ENCODE measurements at regions not wholly inside any gene's neighbourhood (a gene's known extent, or its start where the extent isn't known, plus 50 kb on each side); places are given as distances from the start of the nearest gene placed in this dataset.

DNA sequence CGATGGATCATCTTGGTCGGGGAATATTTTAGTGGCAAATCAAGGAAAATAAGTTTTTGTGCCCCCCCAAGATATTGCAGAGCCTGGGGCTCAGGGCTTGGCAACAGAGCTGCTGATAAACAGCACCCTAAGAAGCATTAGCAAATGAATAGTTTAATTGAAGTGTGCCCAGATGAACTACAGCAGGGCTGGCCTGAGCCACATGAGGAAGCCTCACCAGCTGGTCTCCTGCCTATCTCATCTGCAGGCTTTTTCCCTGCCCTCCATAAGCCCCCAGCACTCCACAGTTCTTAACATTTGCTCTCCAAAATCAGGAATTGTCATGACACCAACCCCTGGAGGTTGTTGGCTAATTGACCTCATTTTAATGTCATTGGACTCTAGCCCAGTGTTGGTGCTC, 480.2 kb downstream of the HS3ST3B1 start:
- Histone ChIP-seq H3K79me2 (ENCODE audit: insufficient read depth, low read length) (no peaks in the 10 kb centered on the region), H3K9me3 (ENCODE audit: low read depth, low read length) (no peaks in the 10 kb centered on the region), H4K20me1 (ENCODE audit: insufficient read depth, low read length) (no peaks in the 10 kb centered on the region), H3K4me3 (ENCODE audit: insufficient read depth, low read length) (no peak overlapping the region), H3K4me1 (ENCODE audit: insufficient read depth, low read length) (peaks cover 17% of the 10 kb centered on the region), H3K36me3 (ENCODE audit: insufficient read depth, low read length) (no peaks in the 10 kb centered on the region), H3K27ac (ENCODE audit: low read depth, low read length) (no peak overlapping the region), H3K4me2 (ENCODE audit: insufficient read depth, low read length) (no peak overlapping the region), H3K27me3 (ENCODE audit: insufficient read depth, low read length) (no peaks in the 10 kb centered on the region), H2AFZ (ENCODE audit: low read length) (no peak overlapping the region)
- no peak for DNase-seq (ENCODE audit: insufficient read length, low spot score, missing footprints)
- TF ChIP-seq, protein P1, sequence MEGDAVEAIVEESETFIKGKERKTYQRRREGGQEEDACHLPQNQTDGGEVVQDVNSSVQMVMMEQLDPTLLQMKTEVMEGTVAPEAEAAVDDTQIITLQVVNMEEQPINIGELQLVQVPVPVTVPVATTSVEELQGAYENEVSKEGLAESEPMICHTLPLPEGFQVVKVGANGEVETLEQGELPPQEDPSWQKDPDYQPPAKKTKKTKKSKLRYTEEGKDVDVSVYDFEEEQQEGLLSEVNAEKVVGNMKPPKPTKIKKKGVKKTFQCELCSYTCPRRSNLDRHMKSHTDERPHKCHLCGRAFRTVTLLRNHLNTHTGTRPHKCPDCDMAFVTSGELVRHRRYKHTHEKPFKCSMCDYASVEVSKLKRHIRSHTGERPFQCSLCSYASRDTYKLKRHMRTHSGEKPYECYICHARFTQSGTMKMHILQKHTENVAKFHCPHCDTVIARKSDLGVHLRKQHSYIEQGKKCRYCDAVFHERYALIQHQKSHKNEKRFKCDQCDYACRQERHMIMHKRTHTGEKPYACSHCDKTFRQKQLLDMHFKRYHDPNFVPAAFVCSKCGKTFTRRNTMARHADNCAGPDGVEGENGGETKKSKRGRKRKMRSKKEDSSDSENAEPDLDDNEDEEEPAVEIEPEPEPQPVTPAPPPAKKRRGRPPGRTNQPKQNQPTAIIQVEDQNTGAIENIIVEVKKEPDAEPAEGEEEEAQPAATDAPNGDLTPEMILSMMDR (IDR thresholded peaks at IDR 0.05; ENCODE audit: extremely low read depth, low read depth, low read length), result no peak

DNA sequence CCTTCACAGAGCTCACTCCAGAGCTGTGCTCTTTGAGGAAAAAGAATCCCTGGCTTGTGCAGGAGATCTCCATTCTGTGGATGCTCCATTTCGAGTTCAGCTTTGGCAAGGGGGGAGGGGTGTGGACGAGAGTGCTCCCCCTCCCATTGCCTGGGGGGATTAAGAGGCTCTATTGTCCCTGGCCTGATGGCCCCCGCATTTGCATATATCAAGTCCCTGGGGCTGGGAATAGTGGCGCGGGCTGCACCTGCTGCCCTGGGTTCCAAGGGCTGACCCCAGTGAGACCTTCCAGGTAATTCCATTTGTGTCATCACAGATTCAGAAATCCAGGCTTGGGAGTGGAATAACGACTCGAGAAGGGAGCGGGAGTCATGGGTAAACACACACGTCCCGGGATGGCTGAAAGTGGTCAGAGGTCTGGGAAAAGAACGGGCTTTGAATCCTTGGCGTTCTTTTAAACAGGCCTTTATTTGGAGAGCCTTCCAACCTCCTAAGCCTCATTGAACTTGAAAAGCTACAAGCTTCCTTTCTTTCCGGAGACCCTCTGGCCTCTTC, 479.3 kb downstream of the HS3ST3B1 start:
- H3K79me2 ChIP-seq (ENCODE audit: insufficient read depth, low read length), result no peaks in the 10 kb centered on the region
- H4K20me1 ChIP-seq (ENCODE audit: insufficient read depth, low read length), result no peaks in the 10 kb centered on the region
- H3K36me3 ChIP-seq (ENCODE audit: insufficient read depth, low read length), result no peaks in the 10 kb centered on the region
- no peak overlapping the region for H2AFZ ChIP-seq (ENCODE audit: low read length)
- peaks cover 27% of the 10 kb centered on the region for H3K4me1 ChIP-seq (ENCODE audit: insufficient read depth, low read length)
- no peak for DNase-seq (ENCODE audit: insufficient read length, low spot score, missing footprints)
- no peaks in the 10 kb centered on the region for H3K9me3 ChIP-seq (ENCODE audit: low read depth, low read length)
- TF ChIP-seq, protein P1 (IDR thresholded peaks at IDR 0.05; ENCODE audit: extremely low read depth, low read depth, low read length), result no peak
- H3K4me2 ChIP-seq (ENCODE audit: insufficient read depth, low read length), result no peak overlapping the region
- no peak overlapping the region for H3K27ac ChIP-seq (ENCODE audit: low read depth, low read length)
- H3K27me3 ChIP-seq (ENCODE audit: insufficient read depth, low read length), result no peaks in the 10 kb centered on the region
- H3K4me3 ChIP-seq (ENCODE audit: insufficient read depth, low read length), result no peak overlapping the region

DNA sequence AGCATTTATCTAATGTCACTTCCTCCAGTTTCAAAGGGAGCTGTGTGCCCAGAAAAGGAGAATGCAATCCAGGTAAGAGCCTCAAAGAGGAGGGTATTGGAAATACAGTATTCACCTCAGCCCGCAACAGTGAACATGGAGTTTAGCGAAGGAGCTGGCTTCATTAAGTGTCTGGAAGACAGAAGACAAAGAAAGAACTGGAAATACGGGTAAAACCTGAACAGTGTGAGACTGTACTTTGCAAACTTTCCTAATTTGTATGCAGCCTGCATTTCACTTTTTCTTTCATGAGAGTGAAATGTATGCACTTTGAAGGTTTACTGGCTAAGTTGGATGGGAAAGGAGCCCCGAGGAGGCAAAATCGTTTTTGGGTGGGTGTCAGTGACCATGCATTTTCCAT, 478.4 kb downstream of the HS3ST3B1 start:
- no peak overlapping the region for H3K4me2 ChIP-seq (ENCODE audit: insufficient read depth, low read length)
- H3K79me2 ChIP-seq (ENCODE audit: insufficient read depth, low read length), result no peaks in the 10 kb centered on the region
- H2AFZ ChIP-seq (ENCODE audit: low read length), result no peak overlapping the region
- TF ChIP-seq, protein P1 (IDR thresholded peaks at IDR 0.05; ENCODE audit: extremely low read depth, low read depth, low read length), result no peak
- H3K9me3 ChIP-seq (ENCODE audit: low read depth, low read length), result no peaks in the 10 kb centered on the region
- H3K4me3 ChIP-seq (ENCODE audit: insufficient read depth, low read length), result no peak overlapping the region
- DNase-seq (ENCODE audit: insufficient read length, low spot score, missing footprints), result no peak
- H3K27me3 ChIP-seq (ENCODE audit: insufficient read depth, low read length), result no peaks in the 10 kb centered on the region
- H3K4me1 ChIP-seq (ENCODE audit: insufficient read depth, low read length), result peaks cover 28% of the 10 kb centered on the region
- H3K36me3 ChIP-seq (ENCODE audit: insufficient read depth, low read length), result no peaks in the 10 kb centered on the region
- no peaks in the 10 kb centered on the region for H4K20me1 ChIP-seq (ENCODE audit: insufficient read depth, low read length)
- no peak overlapping the region for H3K27ac ChIP-seq (ENCODE audit: low read depth, low read length)

DNA sequence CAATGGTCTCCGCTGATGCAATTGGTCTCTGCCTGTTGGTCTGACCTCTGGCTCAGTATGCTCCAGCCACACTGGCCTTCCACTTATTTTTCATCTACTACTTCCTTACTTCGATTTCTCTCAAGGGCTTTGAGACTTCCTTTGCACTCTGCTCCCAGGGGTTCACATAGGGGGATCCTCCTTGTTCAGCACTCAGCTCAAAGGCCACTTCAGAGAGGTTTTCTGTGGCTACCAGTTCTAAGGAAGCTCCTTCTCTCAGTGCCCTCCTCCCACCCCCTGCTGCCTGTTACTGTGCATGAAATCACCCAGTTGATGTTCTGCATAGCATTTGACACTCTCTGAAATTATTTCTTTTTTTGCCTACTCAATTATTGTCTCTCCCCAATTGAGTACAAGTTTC, 476.4 kb downstream of the HS3ST3B1 start:
- peaks cover 28% of the 10 kb centered on the region for H3K4me1 ChIP-seq (ENCODE audit: insufficient read depth, low read length)
- H2AFZ ChIP-seq (ENCODE audit: low read length), result no peak overlapping the region
- H3K27ac ChIP-seq (ENCODE audit: low read depth, low read length), result peak overlapping the region; percentile 41
- no peaks in the 10 kb centered on the region for H3K27me3 ChIP-seq (ENCODE audit: insufficient read depth, low read length)
- TF ChIP-seq, protein P1 (IDR thresholded peaks at IDR 0.05; ENCODE audit: extremely low read depth, low read depth, low read length), result no peak
- H4K20me1 ChIP-seq (ENCODE audit: insufficient read depth, low read length), result no peaks in the 10 kb centered on the region
- H3K4me3 ChIP-seq (ENCODE audit: insufficient read depth, low read length), result no peak overlapping the region
- H3K4me2 ChIP-seq (ENCODE audit: insufficient read depth, low read length), result no peak overlapping the region
- H3K36me3 ChIP-seq (ENCODE audit: insufficient read depth, low read length), result no peaks in the 10 kb centered on the region
- no peak for DNase-seq (ENCODE audit: insufficient read length, low spot score, missing footprints)
- H3K79me2 ChIP-seq (ENCODE audit: insufficient read depth, low read length), result no peaks in the 10 kb centered on the region
- H3K9me3 ChIP-seq (ENCODE audit: low read depth, low read length), result no peaks in the 10 kb centered on the region
